Type B pancreatic cell (in vitro differentiated cells): ENCODE measurements at regions not wholly inside any gene's neighbourhood (a gene's known extent, or its start where the extent isn't known, plus 50 kb on each side); places are given as distances from the start of the nearest gene placed in this dataset.

Source experiments
- DNase-seq: peaks from one replicate; pipeline ENCODE4 v3.0.0; 2021; ENCODE audit warnings: mixed read lengths; ENCODE audit not compliant: unreplicated experiment; ENCODE audit errors: extremely low spot score
- H3K27ac Mint-ChIP-seq: 2 replicates; pipeline ENCODE4 v1.8.0; 2021; ENCODE audit warnings: mild to moderate bottlenecking, mixed read lengths
- H3K27me3 Mint-ChIP-seq: 2 replicates; pipeline ENCODE4 v1.8.0; 2021; ENCODE audit warnings: mixed read lengths
- H3K36me3 Mint-ChIP-seq: 2 replicates; pipeline ENCODE4 v1.8.0; 2021; ENCODE audit warnings: mixed read lengths
- H3K4me1 Mint-ChIP-seq: one replicate; pipeline ENCODE4 v1.8.0; 2021; ENCODE audit warnings: mixed read lengths; ENCODE audit not compliant: unreplicated experiment
- H3K4me3 Mint-ChIP-seq: 2 replicates; pipeline ENCODE4 v1.8.0; 2021; ENCODE audit warnings: mild to moderate bottlenecking, mixed read lengths
- H3K9me3 Mint-ChIP-seq: 2 replicates; pipeline ENCODE4 v1.8.0; 2021; ENCODE audit warnings: mixed read lengths
- TF ChIP-seq, protein P1 (sequence below): fragments of 200-600 bp; sonication (generic); conservative IDR thresholded peaks from 2 replicates; pipeline ENCODE4 v1.5.0; 2021; ENCODE audit warnings: antibody characterized with exemption, mild to moderate bottlenecking

DNA sequence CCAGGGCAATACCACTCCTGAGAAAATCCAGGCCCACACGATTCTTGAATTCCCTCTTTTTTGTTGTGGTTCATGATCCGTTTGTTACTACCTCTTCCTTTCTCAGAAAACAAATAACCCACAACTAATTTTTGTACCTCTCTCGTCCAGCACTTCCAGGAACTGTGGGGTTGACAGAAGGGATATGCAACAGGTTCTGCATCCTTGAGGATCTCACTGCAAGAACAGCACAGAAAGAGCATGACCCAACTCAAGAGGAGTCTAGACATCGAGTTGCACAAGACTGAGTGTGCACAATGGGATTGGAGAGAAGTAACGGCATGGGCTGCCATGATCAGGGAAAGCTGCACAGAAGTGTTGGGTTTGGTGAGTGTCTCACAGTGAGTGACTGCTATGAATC lies 533.3 kb downstream of the SOX2 start:
- no peaks in the 10 kb centered on the region for H3K27me3 Mint-ChIP-seq
- H3K9me3 Mint-ChIP-seq: peaks cover 6% of the 10 kb centered on the region
- no peaks in the 10 kb centered on the region for H3K36me3 Mint-ChIP-seq
- TF ChIP-seq, protein P1, sequence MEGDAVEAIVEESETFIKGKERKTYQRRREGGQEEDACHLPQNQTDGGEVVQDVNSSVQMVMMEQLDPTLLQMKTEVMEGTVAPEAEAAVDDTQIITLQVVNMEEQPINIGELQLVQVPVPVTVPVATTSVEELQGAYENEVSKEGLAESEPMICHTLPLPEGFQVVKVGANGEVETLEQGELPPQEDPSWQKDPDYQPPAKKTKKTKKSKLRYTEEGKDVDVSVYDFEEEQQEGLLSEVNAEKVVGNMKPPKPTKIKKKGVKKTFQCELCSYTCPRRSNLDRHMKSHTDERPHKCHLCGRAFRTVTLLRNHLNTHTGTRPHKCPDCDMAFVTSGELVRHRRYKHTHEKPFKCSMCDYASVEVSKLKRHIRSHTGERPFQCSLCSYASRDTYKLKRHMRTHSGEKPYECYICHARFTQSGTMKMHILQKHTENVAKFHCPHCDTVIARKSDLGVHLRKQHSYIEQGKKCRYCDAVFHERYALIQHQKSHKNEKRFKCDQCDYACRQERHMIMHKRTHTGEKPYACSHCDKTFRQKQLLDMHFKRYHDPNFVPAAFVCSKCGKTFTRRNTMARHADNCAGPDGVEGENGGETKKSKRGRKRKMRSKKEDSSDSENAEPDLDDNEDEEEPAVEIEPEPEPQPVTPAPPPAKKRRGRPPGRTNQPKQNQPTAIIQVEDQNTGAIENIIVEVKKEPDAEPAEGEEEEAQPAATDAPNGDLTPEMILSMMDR: no peak
- H3K27ac Mint-ChIP-seq: no peak overlapping the region
- peaks cover 5% of the 10 kb centered on the region for H3K4me1 Mint-ChIP-seq
- H3K4me3 Mint-ChIP-seq: no peak overlapping the region
- DNase-seq: no peak

- TF ChIP-seq, protein P1: no peak
- peaks cover 6% of the 10 kb centered on the region for H3K9me3 Mint-ChIP-seq
- no peaks in the 10 kb centered on the region for H3K4me1 Mint-ChIP-seq
- H3K36me3 Mint-ChIP-seq: no peaks in the 10 kb centered on the region
- no peak overlapping the region for H3K4me3 Mint-ChIP-seq
- no peak for DNase-seq
- no peaks in the 10 kb centered on the region for H3K27me3 Mint-ChIP-seq
- no peak overlapping the region for H3K27ac Mint-ChIP-seq
Measured at GRCh38 chr3:182246870-182247269, 535.1 kb downstream of the SOX2 start.

GRCh38 chr3:182248349-182248880 lies 536.7 kb downstream of the SOX2 start:
- TF ChIP-seq, protein P1: peak; percentile 53
- no peaks in the 10 kb centered on the region for H3K36me3 Mint-ChIP-seq
- no peaks in the 10 kb centered on the region for H3K4me1 Mint-ChIP-seq
- H3K27me3 Mint-ChIP-seq: no peaks in the 10 kb centered on the region
- H3K9me3 Mint-ChIP-seq: peaks cover 6% of the 10 kb centered on the region
- DNase-seq: no peak
- no peak overlapping the region for H3K4me3 Mint-ChIP-seq
- no peak overlapping the region for H3K27ac Mint-ChIP-seq

GRCh38 chr3:182252802-182253201 lies 540.5 kb upstream of the ATP11B start:
- Mint-ChIP-seq H3K27me3 (peaks cover 3% of the 10 kb centered on the region), H3K9me3 (no peaks in the 10 kb centered on the region), H3K36me3 (no peaks in the 10 kb centered on the region), H3K4me3 (no peak overlapping the region), H3K4me1 (no peaks in the 10 kb centered on the region), H3K27ac (no peak overlapping the region)
- no peak for DNase-seq
- TF ChIP-seq, protein P1: no peak

- Mint-ChIP-seq H3K4me3 (no peak overlapping the region), H3K4me1 (peaks cover 5% of the 10 kb centered on the region), H3K27me3 (peaks cover 3% of the 10 kb centered on the region), H3K27ac (no peak overlapping the region), H3K9me3 (no peaks in the 10 kb centered on the region), H3K36me3 (no peaks in the 10 kb centered on the region)
- TF ChIP-seq, protein P1: no peak
- no peak for DNase-seq
Measured at GRCh38 chr3:182255158-182255557, 538.1 kb upstream of the ATP11B start.

- Mint-ChIP-seq H3K27ac (no peak overlapping the region), H3K9me3 (no peaks in the 10 kb centered on the region), H3K36me3 (no peaks in the 10 kb centered on the region), H3K4me3 (no peak overlapping the region), H3K4me1 (peaks cover 18% of the 10 kb centered on the region), H3K27me3 (peaks cover 4% of the 10 kb centered on the region)
- TF ChIP-seq, protein P1: no peak
- DNase-seq: no peak
Measured at GRCh38 chr3:182257361-182257760, 535.9 kb upstream of the ATP11B start.
